Retinal pigment epithelial cell (primary cell): ENCODE measurements at regions not wholly inside any gene's neighbourhood (a gene's known extent, or its start where the extent isn't known, plus 50 kb on each side); places are given as distances from the start of the nearest gene placed in this dataset.

ENCODE experiments used
- DNase-seq: peaks from one replicate; pipeline ENCODE4 v3.0.0-alpha.2; 2010; ENCODE audit warnings: low read depth
- H3K4me3 ChIP-seq: 2 replicates; pipeline ENCODE4 v1.5.1; 2011; ENCODE audit warnings: mild to moderate bottlenecking, low read length, control low read depth, moderate library complexity
- CTCF ChIP-seq: conservative IDR thresholded peaks from 2 replicates; pipeline ENCODE4 v1.5.1; 2011; ENCODE audit warnings: low read depth, low read length, control low read depth, inconsistent platforms

- H3K4me3 ChIP-seq = no peak overlapping the region
- no peak for DNase-seq
- no peak for TF ChIP-seq CTCF
Measured at GRCh38 chr7:96402913-96403312, 81.0 kb upstream of the SLC25A13 start.

GRCh38 chr7:96401200-96401599 is 79.3 kb upstream of the SLC25A13 start:
- TF ChIP-seq CTCF = no peak
- DNase-seq = no peak
- no peak overlapping the region for H3K4me3 ChIP-seq

GRCh38 chr7:96400518-96400917 is 78.6 kb upstream of the SLC25A13 start:
- no peak overlapping the region for H3K4me3 ChIP-seq
- TF ChIP-seq CTCF = no peak
- DNase-seq = no peak

GRCh38 chr7:96400001-96400400 is 78.1 kb upstream of the SLC25A13 start:
- DNase-seq = no peak
- no peak overlapping the region for H3K4me3 ChIP-seq
- TF ChIP-seq CTCF = no peak

GRCh38 chr7:96397936-96398598 is 76.2 kb upstream of the SLC25A13 start:
- TF ChIP-seq CTCF = no peak
- no peak for DNase-seq
- H3K4me3 ChIP-seq = no peak overlapping the region

GRCh38 chr7:96388620-96389383 is 66.9 kb upstream of the SLC25A13 start:
- DNase-seq = peak; percentile 74
- no peak for TF ChIP-seq CTCF
- H3K4me3 ChIP-seq = no peak overlapping the region

- no peak for TF ChIP-seq CTCF
- H3K4me3 ChIP-seq = no peak overlapping the region
- no peak for DNase-seq
Measured at GRCh38 chr7:96388166-96388565, 66.3 kb upstream of the SLC25A13 start.
